Hepatocyte (in vitro differentiated cells): ENCODE measurements at regions not wholly inside any gene's neighbourhood (a gene's known extent, or its start where the extent isn't known, plus 50 kb on each side); places are given as distances from the start of the nearest gene placed in this dataset.

ENCODE experiments used
- DNase-seq: peaks from one replicate; pipeline ENCODE4 v3.0.0-alpha.2; 2016; ENCODE audit warnings: low spot score
- H2AFZ ChIP-seq: fragments of 200-600 bp; sonication (generic); 2 replicates; pipeline ENCODE4 v1.6.0; 2016; ENCODE audit warnings: antibody characterized with exemption, mild to moderate bottlenecking
- H3K27ac ChIP-seq: fragments of 200-600 bp; sonication (generic); 2 replicates; pipeline ENCODE4 v1.5.1; 2016; ENCODE audit warnings: mild to moderate bottlenecking
- H3K27me3 ChIP-seq: fragments of 200-600 bp; sonication (generic); 2 replicates; pipeline ENCODE4 v1.6.1; 2016
- H3K36me3 ChIP-seq: fragments of 200-600 bp; sonication (generic); replicated peaks from 2 replicates; pipeline ENCODE4 v1.5.1; 2016; ENCODE audit warnings: low read depth; ENCODE audit not compliant: insufficient read depth
- H3K4me1 ChIP-seq: fragments of 200-600 bp; sonication (generic); 2 replicates; pipeline ENCODE4 v1.5.1; 2016; ENCODE audit warnings: mild to moderate bottlenecking, moderate library complexity; ENCODE audit not compliant: insufficient read depth
- H3K4me2 ChIP-seq: fragments of 200-600 bp; sonication (generic); 2 replicates; pipeline ENCODE4 v1.6.0; 2016
- H3K4me3 ChIP-seq: fragments of 200-600 bp; sonication (generic); 2 replicates; pipeline ENCODE4 v1.5.1; 2016; ENCODE audit warnings: mild to moderate bottlenecking
- H3K79me2 ChIP-seq: fragments of 200-600 bp; sonication (generic); 2 replicates; pipeline ENCODE4 v1.6.0; 2017; ENCODE audit warnings: mild to moderate bottlenecking
- H3K9me2 ChIP-seq: fragments of 200-600 bp; sonication (generic); replicated peaks from 2 replicates; pipeline ENCODE4 v1.6.0; 2017; ENCODE audit warnings: mild to moderate bottlenecking; ENCODE audit not compliant: insufficient read depth
- H3K9me3 ChIP-seq: fragments of 200-600 bp; sonication (generic); 2 replicates; pipeline ENCODE4 v1.5.1; 2016; ENCODE audit warnings: low read depth, mild to moderate bottlenecking
- H4K20me1 ChIP-seq: fragments of 200-600 bp; sonication (generic); 2 replicates; pipeline ENCODE4 v1.6.0; 2016; ENCODE audit warnings: mild to moderate bottlenecking; ENCODE audit not compliant: insufficient read depth, poor library complexity, severe bottlenecking
- EZH2 ChIP-seq: fragments of 200-600 bp; sonication (generic); IDR thresholded peaks from 2 replicates; pipeline ENCODE4 v1.6.1; 2016; ENCODE audit warnings: antibody characterized with exemption, mild to moderate bottlenecking, borderline replicate concordance
- EZH2phosphoT487 ChIP-seq: fragments of 200-600 bp; sonication (generic); IDR thresholded peaks from one replicate; pipeline ENCODE4 v1.6.1; 2018; ENCODE audit warnings: antibody characterized with exemption, mild to moderate bottlenecking, low read depth, moderate library complexity; ENCODE audit not compliant: unreplicated experiment, severe bottlenecking
- WGBS: methylation state at CpG from one replicate; pipeline ENCODE4 v1.1.6; 2016; ENCODE audit warnings: low lambda C conversion rate; ENCODE audit errors: missing lambda C conversion rate; 5-methylcytosine and 5-hydroxymethylcytosine counted together
- TF ChIP-seq, protein P1 (sequence below): fragments of 200-600 bp; sonication (generic); IDR thresholded peaks from 2 replicates; pipeline ENCODE4 v1.5.1; 2016; ENCODE audit warnings: antibody characterized with exemption, mild to moderate bottlenecking; ENCODE audit not compliant: poor library complexity

DNA sequence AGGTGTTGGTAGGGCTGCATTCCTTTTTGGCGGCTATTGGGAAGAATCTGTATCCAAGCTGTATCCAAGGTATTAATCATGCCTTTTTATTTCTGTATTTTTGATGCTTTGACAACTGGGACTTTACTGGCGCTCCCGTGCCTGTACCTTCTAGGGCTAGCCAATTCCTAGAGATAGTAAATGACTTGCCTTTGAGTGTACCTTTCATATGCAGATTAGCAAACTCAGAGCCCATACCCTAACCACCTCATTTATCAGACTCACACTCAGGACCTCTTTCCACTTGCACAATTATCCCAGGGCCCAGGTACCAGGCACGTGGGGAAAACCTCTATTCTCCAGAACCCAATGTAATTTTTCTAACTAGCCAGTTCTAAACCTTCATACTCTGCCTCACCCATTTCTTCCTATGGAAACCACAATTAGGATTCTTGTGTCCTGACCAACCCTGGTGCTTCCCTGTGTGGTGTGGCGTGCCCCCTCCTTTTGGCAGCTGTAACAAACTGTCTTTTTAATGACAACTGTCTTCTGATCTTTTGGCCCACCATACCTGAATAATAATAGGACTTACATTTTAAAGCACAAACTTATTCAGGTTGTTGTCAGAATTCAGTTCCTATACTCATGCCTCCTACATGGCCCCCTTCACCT lies 65.8 kb upstream of the PNPT1 start:
- DNase-seq, result no peak
- TF ChIP-seq EZH2phosphoT487 (no peak), EZH2 (no peak)
- TF ChIP-seq, protein P1, sequence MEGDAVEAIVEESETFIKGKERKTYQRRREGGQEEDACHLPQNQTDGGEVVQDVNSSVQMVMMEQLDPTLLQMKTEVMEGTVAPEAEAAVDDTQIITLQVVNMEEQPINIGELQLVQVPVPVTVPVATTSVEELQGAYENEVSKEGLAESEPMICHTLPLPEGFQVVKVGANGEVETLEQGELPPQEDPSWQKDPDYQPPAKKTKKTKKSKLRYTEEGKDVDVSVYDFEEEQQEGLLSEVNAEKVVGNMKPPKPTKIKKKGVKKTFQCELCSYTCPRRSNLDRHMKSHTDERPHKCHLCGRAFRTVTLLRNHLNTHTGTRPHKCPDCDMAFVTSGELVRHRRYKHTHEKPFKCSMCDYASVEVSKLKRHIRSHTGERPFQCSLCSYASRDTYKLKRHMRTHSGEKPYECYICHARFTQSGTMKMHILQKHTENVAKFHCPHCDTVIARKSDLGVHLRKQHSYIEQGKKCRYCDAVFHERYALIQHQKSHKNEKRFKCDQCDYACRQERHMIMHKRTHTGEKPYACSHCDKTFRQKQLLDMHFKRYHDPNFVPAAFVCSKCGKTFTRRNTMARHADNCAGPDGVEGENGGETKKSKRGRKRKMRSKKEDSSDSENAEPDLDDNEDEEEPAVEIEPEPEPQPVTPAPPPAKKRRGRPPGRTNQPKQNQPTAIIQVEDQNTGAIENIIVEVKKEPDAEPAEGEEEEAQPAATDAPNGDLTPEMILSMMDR, result no peak
- no peaks in the 10 kb centered on the region for H3K9me2 ChIP-seq
- H2AFZ ChIP-seq, result no peak overlapping the region
- no peaks in the 10 kb centered on the region for H3K36me3 ChIP-seq
- no peak overlapping the region for H3K4me2 ChIP-seq
- no peaks in the 10 kb centered on the region for H3K79me2 ChIP-seq
- H3K27me3 ChIP-seq, result no peaks in the 10 kb centered on the region
- H3K4me1 ChIP-seq, result peaks cover 3% of the 10 kb centered on the region
- no peak overlapping the region for H3K4me3 ChIP-seq
- 82% methylated on average over 5 of the region's 5 CpGs for WGBS
- H4K20me1 ChIP-seq, result no peaks in the 10 kb centered on the region
- no peaks in the 10 kb centered on the region for H3K9me3 ChIP-seq
- H3K27ac ChIP-seq, result no peak overlapping the region

DNA sequence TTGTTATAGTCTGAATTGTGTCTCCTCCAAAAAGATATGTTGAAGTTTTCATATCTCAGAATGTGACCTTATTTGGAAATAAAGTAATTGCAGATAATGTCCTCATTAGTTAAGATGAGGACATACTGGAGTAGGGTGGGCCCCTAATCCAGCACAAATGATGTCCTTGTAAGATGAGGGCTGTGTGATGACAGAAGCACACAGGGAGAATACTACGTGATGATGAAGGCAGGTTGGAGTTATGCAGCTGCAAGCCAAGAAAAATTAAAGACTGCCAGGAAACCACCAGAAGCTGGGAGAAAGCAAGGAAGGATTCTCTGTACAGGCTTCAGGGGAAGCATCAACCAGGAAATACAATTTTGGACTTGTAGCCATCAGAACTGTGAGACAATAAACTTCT lies 58.3 kb upstream of the PNPT1 start:
- no peaks in the 10 kb centered on the region for H3K4me1 ChIP-seq
- H3K4me3 ChIP-seq, result no peak overlapping the region
- H3K79me2 ChIP-seq, result no peaks in the 10 kb centered on the region
- no peak for DNase-seq
- no peaks in the 10 kb centered on the region for H4K20me1 ChIP-seq
- TF ChIP-seq, protein P1, result no peak
- no peak for TF ChIP-seq EZH2
- H3K27me3 ChIP-seq, result no peaks in the 10 kb centered on the region
- H3K36me3 ChIP-seq, result no peaks in the 10 kb centered on the region
- H3K9me3 ChIP-seq, result no peaks in the 10 kb centered on the region
- H3K27ac ChIP-seq, result no peak overlapping the region
- no peaks in the 10 kb centered on the region for H3K9me2 ChIP-seq
- no peak overlapping the region for H2AFZ ChIP-seq
- WGBS, result 78% methylated on average over 1 of the region's 1 CpG
- H3K4me2 ChIP-seq, result no peak overlapping the region

DNA sequence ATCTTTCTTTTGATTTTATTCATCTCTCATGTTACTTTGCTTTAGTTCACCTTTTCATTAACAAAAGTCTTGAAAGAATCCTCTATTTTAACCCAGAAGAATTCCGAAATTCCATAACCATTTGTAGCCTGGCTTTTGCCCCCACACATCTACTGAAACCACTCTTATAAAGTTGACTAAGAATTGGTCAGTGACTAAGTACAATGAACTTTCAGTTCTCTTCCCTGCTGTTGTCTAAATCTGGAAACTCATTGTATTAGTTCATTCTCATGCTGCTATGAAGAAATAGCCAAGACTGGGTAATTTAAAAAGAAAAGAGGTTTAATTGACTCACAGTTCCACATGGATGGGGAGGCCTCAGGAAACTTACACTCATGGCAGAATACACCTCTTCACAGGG lies 49.9 kb upstream of the PNPT1 start:
- no peak overlapping the region for H3K4me3 ChIP-seq
- H3K9me2 ChIP-seq, result no peaks in the 10 kb centered on the region
- 83% methylated on average over 1 of the region's 1 CpG for WGBS
- H3K27ac ChIP-seq, result no peak overlapping the region
- no peaks in the 10 kb centered on the region for H3K36me3 ChIP-seq
- TF ChIP-seq EZH2phosphoT487 (no peak), EZH2 (no peak)
- TF ChIP-seq, protein P1, result no peak
- no peak overlapping the region for H3K4me2 ChIP-seq
- no peak for DNase-seq
- no peaks in the 10 kb centered on the region for H4K20me1 ChIP-seq
- H3K4me1 ChIP-seq, result no peaks in the 10 kb centered on the region
- no peak overlapping the region for H2AFZ ChIP-seq
- no peaks in the 10 kb centered on the region for H3K9me3 ChIP-seq
- no peaks in the 10 kb centered on the region for H3K79me2 ChIP-seq
- no peaks in the 10 kb centered on the region for H3K27me3 ChIP-seq
